Germinal center (tissue), 1 donor: ENCODE measurements at regions not wholly inside any gene's neighbourhood (a gene's known extent, or its start where the extent isn't known, plus 50 kb on each side); places are given as distances from the start of the nearest gene placed in this dataset.
"Not testable (repeated sequence)": the region's sequence is repeated elsewhere in the genome, so short reads cannot be mapped to it uniquely, and the experiment has no call there.

Experiments
- DNase-seq: peaks from one replicate; pipeline ENCODE4 v3.0.0; 2012; ENCODE audit warnings: mixed read lengths, low spot score

- DNase-seq: peak; percentile 42
Measured at GRCh38 chr6:18595774-18596530, 208.8 kb downstream of the RNF144B start.

DNA sequence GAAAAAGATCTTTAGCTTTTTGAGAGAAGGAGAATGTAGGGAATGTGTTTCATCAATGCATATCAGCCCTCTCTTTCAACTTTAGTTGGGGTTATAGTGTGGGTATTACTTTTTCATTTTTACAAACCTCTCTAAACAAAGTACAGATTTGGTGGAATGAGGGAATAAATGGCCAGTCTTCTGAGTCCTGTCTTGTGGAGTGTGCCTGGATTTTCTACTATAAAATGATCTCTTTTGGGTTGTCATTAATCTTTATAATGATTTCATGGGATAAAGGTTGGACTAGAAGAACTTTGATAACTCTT lies 209.3 kb downstream of the RNF144B start:
- DNase-seq: no peak

DNA sequence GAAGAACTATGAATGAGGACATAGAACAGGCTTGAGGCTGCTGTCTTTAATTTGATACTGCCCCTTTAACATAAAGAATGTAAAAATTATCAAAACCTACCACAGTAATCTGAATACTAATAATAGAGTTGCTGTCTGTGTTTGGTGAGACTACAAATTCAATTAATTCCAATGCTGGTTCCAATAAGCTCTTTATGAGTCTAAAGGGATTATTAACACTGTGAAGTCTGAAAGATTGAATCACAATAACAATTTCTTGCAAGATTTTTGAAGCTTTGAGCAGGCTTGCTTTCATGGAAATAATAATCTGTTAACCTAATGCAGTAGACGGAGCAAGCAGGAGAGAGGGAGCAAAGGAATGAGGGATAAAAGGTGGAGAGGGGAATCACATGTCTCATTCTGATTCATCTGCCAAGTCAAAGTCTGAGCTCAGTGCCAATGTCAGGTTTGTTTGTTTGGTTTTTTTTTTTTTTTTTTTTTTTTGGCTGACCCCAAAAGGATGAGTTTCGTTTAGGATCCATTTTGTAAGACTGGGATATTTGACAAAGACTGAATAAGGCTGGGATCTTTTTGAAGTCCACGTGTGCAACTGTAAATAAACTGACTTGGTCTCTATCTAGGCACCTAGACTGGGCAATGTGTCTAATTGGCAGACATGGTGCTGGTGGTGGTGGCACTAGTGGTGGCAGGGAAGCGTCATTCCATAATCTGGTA lies 211.6 kb downstream of the RNF144B start:
- DNase-seq: no peak

- DNase-seq: no peak
Measured at GRCh38 chr6:18600255-18600654, 213.1 kb downstream of the RNF144B start.

GRCh38 chr6:18601516-18602020 lies 214.4 kb downstream of the RNF144B start:
- DNase-seq: no peak

- DNase-seq: no peak
Measured at GRCh38 chr6:18602931-18603330, 215.8 kb downstream of the RNF144B start.

- no peak for DNase-seq
Measured at GRCh38 chr6:18603361-18603760, 216.2 kb downstream of the RNF144B start.

DNA sequence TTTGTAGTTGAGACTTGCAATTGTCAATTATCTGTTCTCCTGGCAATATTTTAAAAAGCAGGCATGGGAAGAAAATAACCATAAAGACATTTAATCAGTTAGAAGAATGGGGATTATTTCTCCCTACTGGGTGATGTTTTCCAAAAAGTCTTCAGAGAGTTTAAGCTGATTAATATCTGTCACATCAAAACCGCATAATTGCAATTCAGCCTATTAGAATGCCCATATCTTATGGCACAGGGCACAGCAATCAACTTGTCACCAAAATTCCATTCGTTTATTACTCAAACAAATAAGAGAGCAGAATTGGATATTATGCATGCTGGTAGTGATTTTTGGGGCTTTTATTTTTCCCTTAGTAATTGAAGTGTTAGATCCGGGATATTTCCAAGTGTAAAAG lies 218.7 kb downstream of the RNF144B start:
- DNase-seq: no peak

DNA sequence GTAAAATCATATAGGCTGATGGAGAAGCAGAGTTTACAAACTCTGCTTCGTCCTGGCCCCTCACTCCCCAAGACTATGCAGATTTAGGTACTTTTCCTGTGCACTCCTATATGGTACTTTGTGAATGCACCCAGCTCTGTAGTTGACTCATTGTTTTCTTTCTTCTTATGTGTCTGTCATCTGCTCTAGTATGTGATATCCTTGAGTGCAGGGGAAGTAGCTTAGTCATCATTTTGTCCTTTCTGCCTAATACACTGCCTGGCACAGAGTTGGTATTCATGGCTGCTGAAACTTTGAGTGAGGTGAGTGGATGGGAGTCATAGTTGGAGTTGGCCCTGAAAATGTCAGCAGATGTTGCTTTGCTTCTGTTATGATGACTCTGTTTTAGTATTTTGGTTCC lies 222.6 kb downstream of the RNF144B start:
- no peak for DNase-seq

- DNase-seq: no peak
Measured at GRCh38 chr6:18613319-18613925, 226.3 kb downstream of the RNF144B start.

GRCh38 chr6:18629571-18629970 lies 242.4 kb downstream of the RNF144B start:
- no peak for DNase-seq

DNA sequence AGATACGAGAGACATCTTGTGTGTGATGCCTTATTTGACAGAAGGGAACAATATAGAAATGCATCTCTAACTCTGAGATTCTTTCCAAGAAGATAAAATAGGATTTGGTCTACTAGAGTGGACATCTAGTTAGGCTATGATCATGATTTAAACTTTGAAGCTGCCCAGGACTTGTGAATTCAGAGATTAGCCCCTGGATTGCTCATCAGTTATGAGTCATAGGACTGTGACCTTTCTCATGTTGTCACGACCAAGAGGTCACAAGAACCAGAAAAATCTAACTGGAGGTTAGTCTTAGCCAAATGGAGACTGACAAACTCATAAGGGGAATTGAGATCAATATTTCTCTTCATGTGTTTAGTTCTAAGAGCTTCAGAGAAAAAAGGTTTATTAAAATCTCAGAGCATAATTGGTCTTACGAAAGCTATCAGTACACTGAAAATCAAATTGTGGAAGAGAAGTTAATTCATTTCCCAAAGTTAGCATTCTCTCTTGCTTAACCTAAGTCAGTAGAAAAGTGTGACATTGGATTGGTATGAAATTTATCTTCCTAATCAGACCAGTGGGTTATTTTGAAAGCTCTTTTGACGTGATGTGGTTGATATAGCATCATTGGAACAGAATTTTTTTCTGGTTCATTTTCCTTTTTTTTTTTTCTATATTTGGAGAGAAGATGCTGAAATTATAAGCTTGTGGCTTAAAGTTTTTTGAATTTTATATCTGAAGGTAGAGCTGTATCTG lies 245.7 kb downstream of the RNF144B start:
- DNase-seq: no peak

DNA sequence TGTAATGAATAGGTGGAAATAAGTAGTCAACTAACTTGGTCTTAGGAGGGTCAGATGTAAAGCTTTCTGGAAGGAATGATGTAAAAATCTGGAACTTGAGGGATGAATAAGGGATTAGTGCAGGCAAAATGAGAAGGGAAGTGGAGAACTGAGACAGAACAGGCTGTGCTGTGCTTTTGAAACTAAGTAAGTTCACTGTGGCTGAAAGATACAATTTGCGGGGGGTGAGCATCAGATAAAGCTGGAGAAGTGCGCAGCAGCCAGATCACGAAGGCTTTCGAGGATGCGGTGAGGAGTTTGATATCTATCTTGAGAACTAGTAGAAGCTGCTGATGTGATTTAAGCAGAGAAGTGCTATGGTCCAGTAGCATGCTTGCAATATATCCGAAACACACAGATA lies 247.8 kb downstream of the RNF144B start:
- no peak for DNase-seq

DNA sequence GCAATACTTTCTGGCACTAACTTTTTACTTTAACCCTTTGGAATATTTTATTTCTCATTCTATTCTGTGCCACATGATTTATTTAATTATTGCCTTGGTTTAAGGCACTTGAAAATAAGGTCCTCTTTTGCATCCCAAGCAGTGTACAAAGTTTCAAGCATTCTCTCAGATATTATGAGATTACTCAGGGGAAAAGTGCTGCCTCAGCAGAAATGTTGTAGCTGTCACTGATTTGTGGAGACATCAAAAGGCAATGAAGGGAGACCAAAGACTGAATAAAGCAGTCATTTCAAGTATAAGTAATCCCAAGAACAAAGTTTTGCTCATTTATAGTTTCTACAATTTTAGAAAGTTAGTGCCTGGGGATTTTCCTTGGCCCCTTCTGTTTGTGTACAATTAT lies 253.0 kb downstream of the RNF144B start:
- DNase-seq: no peak

- no peak for DNase-seq
Measured at GRCh38 chr6:18640754-18641153, 253.6 kb downstream of the RNF144B start.

DNA sequence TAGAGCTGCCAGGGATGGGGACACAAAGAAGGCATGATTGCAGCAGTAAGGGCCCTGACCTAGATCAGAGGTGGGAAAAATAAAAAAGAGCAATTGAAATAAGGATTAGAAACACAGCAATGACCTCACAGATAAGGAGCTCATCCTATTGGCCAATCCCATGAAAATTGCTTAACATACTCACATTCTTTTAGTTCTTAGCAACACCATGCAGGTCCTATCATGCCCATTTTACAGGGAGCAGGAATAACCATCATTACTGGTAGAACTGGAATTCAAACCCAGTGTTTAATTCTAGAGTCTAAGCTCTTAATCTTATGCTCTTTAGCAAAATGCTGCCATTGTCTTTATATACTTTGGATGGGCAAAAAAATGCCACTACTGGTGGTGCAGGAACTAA lies 267.7 kb downstream of the RNF144B start:
- DNase-seq: no peak

DNA sequence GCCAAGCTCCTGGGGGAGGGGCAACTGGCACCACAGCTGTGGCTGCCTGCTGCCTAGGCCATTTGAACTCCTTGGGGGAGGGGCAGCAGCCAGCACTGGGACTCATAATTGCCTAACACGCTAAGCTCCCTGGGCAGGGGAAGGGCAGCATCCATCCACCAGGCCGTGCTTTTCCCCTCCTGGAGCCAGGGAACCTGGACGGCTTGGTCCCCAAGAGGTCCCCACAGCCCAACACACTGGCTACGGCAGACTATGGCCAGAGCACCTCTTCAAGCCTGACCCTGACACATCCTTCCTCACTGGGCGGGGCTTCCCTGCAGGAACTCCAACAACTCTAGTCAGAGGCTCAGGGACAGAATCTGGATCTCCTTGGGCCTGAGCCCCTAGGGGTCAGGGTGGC lies 269.4 kb downstream of the RNF144B start:
- DNase-seq: no peak

DNA sequence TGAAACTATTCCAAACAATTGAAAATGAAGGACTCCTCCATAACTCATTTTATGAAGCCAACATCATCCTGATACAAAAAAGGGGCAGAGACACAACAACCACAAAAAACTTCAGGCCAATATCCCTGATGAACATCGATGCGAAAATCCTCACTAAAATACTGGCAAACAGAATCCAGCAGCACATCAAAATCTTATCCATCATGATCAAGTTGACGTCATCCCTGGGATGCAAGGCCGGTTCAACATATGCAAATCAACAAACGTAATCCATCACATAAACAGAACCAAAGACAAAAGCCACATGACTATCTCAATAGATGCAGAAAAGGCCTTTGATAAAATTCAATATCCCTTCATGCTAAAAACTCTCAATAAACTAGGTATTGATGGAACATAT lies 272.8 kb downstream of the RNF144B start:
- not testable (repeated sequence) for DNase-seq

DNA sequence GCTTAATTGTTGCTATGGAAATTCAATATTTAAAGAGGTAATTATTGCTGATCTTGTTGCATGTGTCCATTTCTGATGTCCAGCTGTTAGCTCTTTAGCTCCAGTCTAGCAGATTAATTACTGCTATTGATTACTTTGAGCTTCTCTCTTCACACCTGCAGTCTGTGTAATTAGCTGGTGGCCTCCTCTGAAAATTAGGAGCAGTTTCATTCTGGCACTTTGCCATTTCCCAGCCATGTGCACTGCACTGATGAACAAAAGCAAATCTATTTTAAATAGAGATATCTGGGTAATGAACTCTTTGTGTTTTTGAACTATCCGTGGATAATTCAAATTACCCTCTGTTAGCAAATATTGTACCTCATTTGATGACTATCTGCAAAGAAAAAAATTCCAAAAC lies 275.9 kb downstream of the RNF144B start:
- DNase-seq: no peak

DNA sequence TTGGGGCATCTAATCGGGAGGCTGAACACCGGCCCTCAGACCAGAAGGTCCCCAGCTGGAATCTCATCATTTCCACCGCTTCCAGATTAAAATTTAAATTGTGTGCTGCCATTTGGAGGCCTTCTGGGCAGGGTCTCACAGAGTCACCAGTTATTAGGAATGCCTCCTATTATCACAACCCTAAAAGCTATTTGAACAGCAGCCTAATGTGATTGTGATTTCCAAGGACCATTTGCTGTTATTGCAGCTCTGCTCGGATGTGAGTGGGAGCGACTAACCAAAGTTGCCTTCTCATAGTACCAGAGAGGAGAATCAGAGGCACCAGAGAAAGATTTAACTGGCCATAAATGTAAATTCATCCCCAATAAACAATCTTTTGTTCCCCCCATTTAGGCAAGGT lies 277.3 kb downstream of the RNF144B start:
- no peak for DNase-seq

DNA sequence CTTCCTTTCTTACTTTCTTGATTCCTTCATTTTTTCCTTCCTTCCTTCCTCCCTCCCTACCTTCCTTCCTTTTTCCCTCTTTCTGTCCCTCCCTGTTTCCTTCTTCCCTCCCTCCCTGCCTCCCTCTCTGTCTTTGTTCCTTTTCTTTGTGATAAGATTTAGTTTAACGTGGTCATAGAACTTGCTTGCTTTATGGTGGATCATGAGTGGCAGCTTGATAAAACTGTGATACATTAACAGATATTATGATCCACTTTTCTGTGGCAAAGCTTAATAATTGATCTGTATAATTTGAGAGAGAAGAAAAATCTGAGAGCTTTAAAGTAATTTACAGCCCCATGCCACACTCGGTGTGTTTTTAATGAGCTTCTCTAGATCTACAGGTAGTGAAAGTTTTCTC lies 280.5 kb downstream of the RNF144B start:
- DNase-seq: no peak

GRCh38 chr6:18668994-18669393 lies 281.8 kb downstream of the RNF144B start:
- no peak for DNase-seq

GRCh38 chr6:18672852-18673251 lies 285.7 kb downstream of the RNF144B start:
- DNase-seq: no peak
